KMS-11 (cell line): ENCODE measurements at regions not wholly inside any gene's neighbourhood (a gene's known extent, or its start where the extent isn't known, plus 50 kb on each side); places are given as distances from the start of the nearest gene placed in this dataset.

Experiments
- H2AFZ ChIP-seq: fragments of 200-600 bp; sonication (generic); 2 replicates; pipeline ENCODE4 v1.6.1; 2016; ENCODE audit warnings: antibody characterized with exemption, mixed run types, low read depth
- H3K27ac ChIP-seq: fragments of 200-600 bp; sonication (generic); 2 replicates; pipeline ENCODE4 v1.6.1; 2016; ENCODE audit warnings: mild to moderate bottlenecking, mixed run types
- H3K27me3 ChIP-seq: fragments of 200-600 bp; sonication (generic); 2 replicates; pipeline ENCODE4 v1.6.1; 2017; ENCODE audit warnings: mild to moderate bottlenecking, low read depth, mixed run types, moderate library complexity; ENCODE audit not compliant: insufficient read depth
- H3K36me3 ChIP-seq: fragments of 200-600 bp; sonication (generic); 2 replicates; pipeline ENCODE4 v1.6.1; 2017; ENCODE audit warnings: mild to moderate bottlenecking, mixed run types; ENCODE audit not compliant: insufficient read depth
- H3K4me1 ChIP-seq: fragments of 200-600 bp; sonication (generic); 2 replicates; pipeline ENCODE4 v1.6.1; 2016; ENCODE audit warnings: mild to moderate bottlenecking, low read depth, mixed run types; ENCODE audit not compliant: poor library complexity, severe bottlenecking
- H3K4me2 ChIP-seq: fragments of 200-600 bp; sonication (generic); 2 replicates; pipeline ENCODE4 v1.7.0; 2016; ENCODE audit warnings: mild to moderate bottlenecking, mixed run types
- H3K4me3 ChIP-seq: fragments of 200-600 bp; sonication (generic); IDR thresholded peaks from 2 replicates; pipeline ENCODE4 v1.6.1; 2017; ENCODE audit warnings: low read depth, low read length, mixed read lengths; ENCODE audit not compliant: insufficient read depth
- H3K79me2 ChIP-seq: fragments of 200-600 bp; sonication (generic); 2 replicates; pipeline ENCODE4 v1.6.1; 2016; ENCODE audit warnings: low read depth, mixed run types; ENCODE audit not compliant: insufficient read depth
- H3K9ac ChIP-seq: fragments of 200-600 bp; sonication (generic); 2 replicates; pipeline ENCODE4 v1.6.1; 2016; ENCODE audit warnings: mild to moderate bottlenecking, mixed run types
- H4K20me1 ChIP-seq: fragments of 200-600 bp; sonication (generic); 2 replicates; pipeline ENCODE4 v1.6.1; 2016; ENCODE audit warnings: mild to moderate bottlenecking, mixed run types; ENCODE audit not compliant: insufficient read depth
- CTCF ChIP-seq: fragments of 200-600 bp; sonication (generic); conservative IDR thresholded peaks from 2 replicates; pipeline ENCODE4 v1.6.1; 2017; ENCODE audit warnings: low read depth, mild to moderate bottlenecking, antibody characterized with exemption, low read length, moderate library complexity, mixed read lengths

GRCh38 chr2:48180557-48180956, 133.9 kb upstream of the FOXN2 start:
- no peak overlapping the region for H3K4me2 ChIP-seq
- no peaks in the 10 kb centered on the region for H3K27me3 ChIP-seq
- H3K4me1 ChIP-seq, result no peaks in the 10 kb centered on the region
- H3K36me3 ChIP-seq, result no peaks in the 10 kb centered on the region
- no peaks in the 10 kb centered on the region for H3K79me2 ChIP-seq
- no peaks in the 10 kb centered on the region for H4K20me1 ChIP-seq
- no peak overlapping the region for H3K4me3 ChIP-seq
- no peak for TF ChIP-seq CTCF
- H3K27ac ChIP-seq, result no peak overlapping the region
- no peak overlapping the region for H3K9ac ChIP-seq
- no peak overlapping the region for H2AFZ ChIP-seq

GRCh38 chr2:48183276-48183675, 131.2 kb upstream of the FOXN2 start:
- Histone ChIP-seq H4K20me1 (no peaks in the 10 kb centered on the region), H3K4me3 (no peak overlapping the region), H3K4me1 (no peaks in the 10 kb centered on the region), H3K79me2 (no peaks in the 10 kb centered on the region), H3K36me3 (no peaks in the 10 kb centered on the region), H3K4me2 (no peak overlapping the region), H3K27me3 (no peaks in the 10 kb centered on the region), H3K9ac (no peak overlapping the region), H2AFZ (no peak overlapping the region), H3K27ac (no peak overlapping the region)
- TF ChIP-seq CTCF, result no peak

- H3K4me3 ChIP-seq, result no peak overlapping the region
- no peaks in the 10 kb centered on the region for H4K20me1 ChIP-seq
- H3K27me3 ChIP-seq, result no peaks in the 10 kb centered on the region
- no peak for TF ChIP-seq CTCF
- no peaks in the 10 kb centered on the region for H3K79me2 ChIP-seq
- no peaks in the 10 kb centered on the region for H3K36me3 ChIP-seq
- H3K4me2 ChIP-seq, result no peak overlapping the region
- no peak overlapping the region for H3K9ac ChIP-seq
- H2AFZ ChIP-seq, result no peak overlapping the region
- H3K27ac ChIP-seq, result no peak overlapping the region
- no peaks in the 10 kb centered on the region for H3K4me1 ChIP-seq
Observed at GRCh38 chr2:48183991-48184390, 130.5 kb upstream of the FOXN2 start.

- Histone ChIP-seq H3K4me1 (no peaks in the 10 kb centered on the region), H3K4me3 (no peak overlapping the region), H4K20me1 (no peaks in the 10 kb centered on the region), H3K36me3 (no peaks in the 10 kb centered on the region), H2AFZ (no peak overlapping the region), H3K9ac (no peak overlapping the region), H3K27me3 (no peaks in the 10 kb centered on the region), H3K79me2 (no peaks in the 10 kb centered on the region), H3K4me2 (no peak overlapping the region), H3K27ac (no peak overlapping the region)
- TF ChIP-seq CTCF, result no peak
Observed at GRCh38 chr2:48187503-48187902, 127.0 kb upstream of the FOXN2 start.
